HEK293T (cell line): ENCODE measurements at regions not wholly inside any gene's neighbourhood (a gene's known extent, or its start where the extent isn't known, plus 50 kb on each side); places are given as distances from the start of the nearest gene placed in this dataset.
"Not testable (repeated sequence)": the region's sequence is repeated elsewhere in the genome, so short reads cannot be mapped to it uniquely, and the experiment has no call there.

ENCODE experiments used
- CTCF ChIA-PET: fragments of 350-600 bp; formaldehyde crosslinking; extraction: SDS; loops from one replicate; lab custom pipeline; 2021; ENCODE audit warnings: antibody characterized with exemption, inconsistent platforms; lab: Yijun Ruan, JAX
- POLR2A ChIA-PET: fragments of 350-600 bp; formaldehyde crosslinking; extraction: SDS; loops from one replicate; lab custom pipeline; 2020; ENCODE audit warnings: antibody characterized with exemption, inconsistent platforms; lab: Yijun Ruan, JAX
- DNase-seq: peaks from one replicate; pipeline ENCODE4 v3.0.0; 2012; ENCODE audit warnings: mixed read lengths; ENCODE audit errors: extremely low spot score
- ARNT ChIP-seq: fragments of 450-650 bp; IDR thresholded peaks from 2 replicates; pipeline ENCODE4 v1.6.1; 2017; ENCODE audit warnings: mild to moderate bottlenecking
- BHLHE40 ChIP-seq: fragments of 450-650 bp; IDR thresholded peaks from 2 replicates; pipeline ENCODE4 v1.6.1; 2016; ENCODE audit warnings: mild to moderate bottlenecking, moderate library complexity, borderline replicate concordance
- CTBP1 ChIP-seq: fragments of 450-650 bp; IDR thresholded peaks from 2 replicates; pipeline ENCODE4 v1.6.1; 2016; ENCODE audit warnings: borderline replicate concordance
- ELF4 ChIP-seq: fragments of 450-650 bp; IDR thresholded peaks from 2 replicates; pipeline ENCODE4 v1.6.1; 2017; ENCODE audit warnings: antibody characterized with exemption
- FOXA1 ChIP-seq: fragments of 450-650 bp; IDR thresholded peaks from 2 replicates; pipeline ENCODE4 v1.6.1; 2016; ENCODE audit warnings: mild to moderate bottlenecking
- FOXK2 ChIP-seq: fragments of 450-650 bp; IDR thresholded peaks from 2 replicates; pipeline ENCODE4 v1.6.1; 2016; ENCODE audit warnings: mild to moderate bottlenecking
- FOXM1 ChIP-seq: fragments of 450-650 bp; IDR thresholded peaks from 2 replicates; pipeline ENCODE4 v1.6.1; 2017; ENCODE audit warnings: mild to moderate bottlenecking, borderline replicate concordance
- HDGF ChIP-seq: fragments of 450-650 bp; IDR thresholded peaks from 2 replicates; pipeline ENCODE4 v1.6.1; 2017; ENCODE audit warnings: antibody characterized with exemption, borderline replicate concordance
- L3MBTL2 ChIP-seq: fragments of 450-650 bp; conservative IDR thresholded peaks from 2 replicates; pipeline ENCODE4 v1.6.1; 2016; ENCODE audit warnings: mild to moderate bottlenecking
- LEF1 ChIP-seq: fragments of 450-650 bp; IDR thresholded peaks from 2 replicates; pipeline ENCODE4 v1.6.1; 2017; ENCODE audit warnings: mild to moderate bottlenecking, borderline replicate concordance
- NFRKB ChIP-seq: fragments of 450-650 bp; IDR thresholded peaks from 2 replicates; pipeline ENCODE4 v1.6.1; 2016; ENCODE audit warnings: mild to moderate bottlenecking, moderate library complexity
- SP1 ChIP-seq: fragments of 450-650 bp; IDR thresholded peaks from 2 replicates; pipeline ENCODE4 v1.6.1; 2017
- SUZ12 ChIP-seq: fragments of 450-650 bp; IDR thresholded peaks from 2 replicates; pipeline ENCODE4 v1.6.1; 2016; ENCODE audit warnings: mild to moderate bottlenecking
- TARDBP ChIP-seq: fragments of 450-650 bp; IDR thresholded peaks from 2 replicates; pipeline ENCODE4 v1.6.1; 2016
- ZNF384 ChIP-seq: fragments of 450-650 bp; IDR thresholded peaks from 2 replicates; pipeline ENCODE4 v1.6.1; 2016
- TF ChIP-seq, protein P1 (sequence below): fragments of 450-650 bp; IDR thresholded peaks from 2 replicates; pipeline ENCODE4 v1.6.1; 2016

DNA sequence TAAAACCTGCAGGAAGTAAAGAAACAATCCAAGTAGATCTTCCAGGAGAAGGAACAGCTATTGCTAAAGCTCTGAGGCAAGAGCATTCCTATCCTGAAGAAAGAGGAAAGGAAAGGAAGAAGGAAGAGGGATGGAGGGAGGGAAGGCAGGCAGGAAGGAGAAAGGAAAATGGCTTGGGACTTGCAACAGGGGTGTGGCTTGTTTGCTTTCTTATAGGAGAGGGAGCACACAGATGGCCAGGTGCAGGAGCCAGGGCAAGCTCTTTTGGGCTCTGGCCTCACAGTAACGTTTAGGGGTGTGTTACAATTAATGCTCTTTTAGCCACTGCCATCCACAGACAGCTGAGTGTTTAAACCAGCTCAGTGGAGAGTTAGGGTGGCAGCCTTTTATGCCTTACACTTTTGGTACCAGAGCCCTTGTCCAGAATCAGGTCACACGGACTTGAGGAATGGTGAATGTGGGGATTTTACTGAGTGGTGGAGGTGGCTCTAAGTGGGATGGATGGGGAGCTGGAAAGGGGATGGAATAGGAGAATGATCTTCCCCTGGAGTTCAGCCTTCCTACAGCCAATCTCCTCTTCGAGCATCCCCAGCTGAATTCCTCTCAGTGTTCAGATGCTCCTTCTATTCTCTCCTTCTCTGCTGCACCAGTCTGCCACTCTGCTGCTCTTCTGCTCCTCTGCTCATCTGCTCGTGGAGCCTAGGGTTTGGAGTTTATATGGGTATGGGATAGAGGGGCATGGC, 108.7 kb upstream of the SLC39A10 start:
- DNase-seq: no peak
- ChIA-PET POLR2A (no interaction called here), CTCF (interaction anchor here (0.7 kb wide), 1 partner anchor 13 kb away, joined by 3 read pairs; no protein-coding TSS in a partner anchor)
- TF ChIP-seq FOXK2 (no peak), ELF4 (no peak), HDGF (no peak), LEF1 (no peak), BHLHE40 (no peak), ARNT (no peak), SUZ12 (no peak), L3MBTL2 (no peak)
- TF ChIP-seq, protein P1, sequence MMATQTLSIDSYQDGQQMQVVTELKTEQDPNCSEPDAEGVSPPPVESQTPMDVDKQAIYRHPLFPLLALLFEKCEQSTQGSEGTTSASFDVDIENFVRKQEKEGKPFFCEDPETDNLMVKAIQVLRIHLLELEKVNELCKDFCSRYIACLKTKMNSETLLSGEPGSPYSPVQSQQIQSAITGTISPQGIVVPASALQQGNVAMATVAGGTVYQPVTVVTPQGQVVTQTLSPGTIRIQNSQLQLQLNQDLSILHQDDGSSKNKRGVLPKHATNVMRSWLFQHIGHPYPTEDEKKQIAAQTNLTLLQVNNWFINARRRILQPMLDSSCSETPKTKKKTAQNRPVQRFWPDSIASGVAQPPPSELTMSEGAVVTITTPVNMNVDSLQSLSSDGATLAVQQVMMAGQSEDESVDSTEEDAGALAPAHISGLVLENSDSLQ: no peak

GRCh38 chr2:195547268-195547840, 109.7 kb upstream of the SLC39A10 start:
- CTCF ChIA-PET, DNase-seq, POLR2A ChIA-PET: not testable (repeated sequence)

DNA sequence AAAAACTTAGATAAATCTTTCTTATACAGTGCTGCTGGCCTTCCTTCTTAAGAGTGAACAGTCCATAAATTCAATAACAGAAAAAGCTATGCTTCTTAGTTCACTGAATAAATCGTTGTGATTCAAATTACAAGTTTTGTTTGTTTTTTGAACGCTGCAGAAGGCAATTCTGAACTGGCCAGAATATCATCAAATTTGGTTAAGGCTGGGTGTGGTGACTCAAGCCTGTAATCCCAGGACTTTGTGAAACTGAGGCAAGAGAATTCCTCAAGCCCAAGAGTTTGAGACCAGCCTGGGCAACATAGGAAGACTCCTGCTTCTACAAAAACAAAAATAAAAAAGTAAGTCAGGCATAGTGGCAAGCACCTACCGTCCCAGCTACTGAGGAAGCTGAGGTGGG, 111.2 kb upstream of the SLC39A10 start:
- POLR2A ChIA-PET: no interaction called here
- DNase-seq: no peak
- CTCF ChIA-PET: no interaction called here
- TF ChIP-seq ARNT: no peak
- TF ChIP-seq BHLHE40: no peak
- no peak for TF ChIP-seq LEF1
- no peak for TF ChIP-seq FOXK2
- TF ChIP-seq CTBP1: no peak
- no peak for TF ChIP-seq FOXM1
- TF ChIP-seq, protein P1: no peak
- TF ChIP-seq SUZ12: no peak
- TF ChIP-seq HDGF: no peak
- no peak for TF ChIP-seq ZNF384
- TF ChIP-seq SP1: no peak
- TF ChIP-seq NFRKB: no peak
- no peak for TF ChIP-seq FOXA1

DNA sequence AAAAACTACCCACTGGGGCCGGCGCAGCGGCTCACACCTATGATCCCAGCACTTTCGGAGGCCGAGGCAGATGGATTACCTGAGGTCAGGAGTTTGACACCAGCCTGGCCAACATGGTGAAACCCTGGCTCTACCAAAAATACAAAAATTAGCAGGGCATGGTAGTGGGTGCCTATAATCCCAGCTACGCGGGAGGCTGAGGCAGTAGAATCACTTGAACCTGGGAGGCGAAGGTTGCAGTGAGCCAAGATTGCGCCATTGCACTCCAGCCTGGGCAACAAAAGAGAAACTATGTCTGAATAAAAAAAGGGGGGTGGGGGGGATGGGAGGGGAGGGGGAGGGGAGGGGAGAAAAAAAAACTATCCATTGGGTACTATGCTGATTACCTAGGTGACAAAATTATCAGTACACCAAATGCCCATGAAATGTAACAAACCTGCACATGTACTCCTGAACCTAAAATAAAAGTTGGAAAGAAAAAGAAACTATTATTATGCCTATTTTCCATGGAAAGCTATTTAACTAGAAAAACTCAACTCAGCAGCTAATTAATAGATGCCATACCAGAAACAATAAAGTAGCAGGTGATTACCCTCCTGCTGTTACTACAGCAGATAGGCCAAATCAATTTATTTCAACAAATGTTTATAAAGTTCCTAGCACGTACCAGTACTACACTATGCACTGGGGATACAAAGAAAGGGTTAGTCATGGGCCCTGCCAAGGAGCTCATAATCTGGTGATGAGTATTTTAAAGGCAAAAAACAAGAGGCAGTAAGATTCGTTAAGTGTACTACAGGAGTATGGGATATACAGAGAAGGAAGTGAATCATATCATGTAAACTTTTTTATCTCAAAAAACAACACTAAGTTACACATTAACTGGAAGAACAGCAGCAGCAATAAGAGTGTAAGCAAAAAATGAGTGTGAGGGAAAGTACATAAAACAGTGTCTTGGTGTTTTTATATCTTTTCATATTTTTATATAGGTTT, 112.8 kb upstream of the SLC39A10 start:
- CTCF ChIA-PET: no interaction called here

GRCh38 chr2:195543063-195543462, 114.0 kb upstream of the SLC39A10 start:
- TF ChIP-seq ELF4 (no peak), NFRKB (no peak), FOXM1 (no peak), ZNF384 (no peak), BHLHE40 (no peak), FOXA1 (no peak), SUZ12 (no peak), LEF1 (no peak), CTBP1 (no peak), ARNT (no peak)
- TF ChIP-seq, protein P1: no peak
- DNase-seq: no peak
- ChIA-PET CTCF (interaction anchor here (0.7 kb wide), 1 partner anchor 9 kb away, joined by 4 read pairs; no protein-coding TSS in a partner anchor), POLR2A (no interaction called here)

More for the DNA sequence above, 112.8 kb upstream of the SLC39A10 start:
- no peak for TF ChIP-seq LEF1
- TF ChIP-seq FOXA1: no peak
- no peak for TF ChIP-seq CTBP1
- no peak for TF ChIP-seq BHLHE40
- no peak for TF ChIP-seq TARDBP
- TF ChIP-seq FOXM1: no peak
- no peak for TF ChIP-seq ZNF384
- TF ChIP-seq HDGF: no peak
- TF ChIP-seq, protein P1: no peak
- no peak for TF ChIP-seq FOXK2
- TF ChIP-seq ARNT: no peak
- TF ChIP-seq NFRKB: no peak
- TF ChIP-seq SUZ12: no peak
- TF ChIP-seq L3MBTL2: no peak
- TF ChIP-seq SP1: no peak
- TF ChIP-seq ELF4: no peak
- POLR2A ChIA-PET: no interaction called here
- DNase-seq: no peak
